OCI-LY7 (cell line): ENCODE measurements at regions not wholly inside any gene's neighbourhood (a gene's known extent, or its start where the extent isn't known, plus 50 kb on each side); places are given as distances from the start of the nearest gene placed in this dataset.
A peak's percentile ranks its signal among the peaks of the same experiment; 100 is the strongest.

Source experiments
- BruUV-seq: library from RNA; stranded (reverse); fragments of 400-500 nt; replicated peaks from 2 replicates; lab custom pipeline; 2021; lab: Mats Ljungman, UMichigan
- CTCF ChIA-PET: fragments of 300-600 bp; sonication (Branson Sonifier 250); formaldehyde crosslinking; loops from one replicate; lab custom pipeline; 2022; ENCODE audit warnings: antibody characterized with exemption; ENCODE audit not compliant: unreplicated experiment; lab: Charles Lee
- POLR2A ChIA-PET: fragments of 300-600 bp; sonication (Branson Sonifier 250); formaldehyde crosslinking; loops from one replicate; lab custom pipeline; 2022; ENCODE audit warnings: antibody characterized with exemption; lab: Charles Lee
- DNase-seq: peaks from one replicate; pipeline ENCODE4 v3.0.0-alpha.2; 2015; ENCODE audit warnings: low spot score
- H2AFZ ChIP-seq: fragments of 200-600 bp; sonication (generic), shearing (Covaris generic); 2 replicates; pipeline ENCODE4 v1.6.1; 2014; ENCODE audit warnings: mild to moderate bottlenecking, antibody characterized with exemption, low read length, moderate library complexity
- H3K27ac ChIP-seq: fragments of 200-600 bp; sonication (generic); 2 replicates; pipeline ENCODE4 v1.5.1; 2014; ENCODE audit warnings: mixed run types, low read depth, mild to moderate bottlenecking, moderate library complexity, low read length, inconsistent platforms; ENCODE audit not compliant: poor library complexity, severe bottlenecking
- H3K36me3 ChIP-seq: fragments of 200-600 bp; sonication (generic); 2 replicates; pipeline ENCODE4 v1.6.1; 2014; ENCODE audit warnings: mild to moderate bottlenecking, antibody characterized with exemption, low read length, moderate library complexity, mixed read lengths; ENCODE audit not compliant: insufficient read depth
- H3K4me1 ChIP-seq: fragments of 200-600 bp; sonication (generic); 2 replicates; pipeline ENCODE4 v1.5.1; 2014; ENCODE audit warnings: mild to moderate bottlenecking, low read length; ENCODE audit not compliant: insufficient read depth, poor library complexity, severe bottlenecking
- H3K4me2 ChIP-seq: fragments of 200-600 bp; sonication (generic); 2 replicates; pipeline ENCODE4 v1.6.1; 2014; ENCODE audit warnings: mild to moderate bottlenecking, low read length
- H3K4me3 ChIP-seq: fragments of 200-600 bp; sonication (generic); 2 replicates; pipeline ENCODE4 v1.5.1; 2014; ENCODE audit warnings: mild to moderate bottlenecking, low read depth, low read length; ENCODE audit not compliant: poor library complexity, severe bottlenecking
- H3K79me2 ChIP-seq: fragments of 200-600 bp; sonication (generic); 2 replicates; pipeline ENCODE4 v1.6.1; 2016; ENCODE audit warnings: low read depth, mild to moderate bottlenecking, low read length, moderate library complexity, mixed read lengths; ENCODE audit not compliant: insufficient read depth
- H3K9me2 ChIP-seq: fragments of 200-600 bp; sonication (generic); 2 replicates; pipeline ENCODE4 v1.6.1; 2016; ENCODE audit warnings: mild to moderate bottlenecking, low read length, mixed read lengths; ENCODE audit not compliant: insufficient read depth
- H3K9me3 ChIP-seq: fragments of 200-600 bp; sonication (generic); 2 replicates; pipeline ENCODE4 v1.6.1; 2014; ENCODE audit warnings: mild to moderate bottlenecking, mixed run types, low read length, mixed read lengths
- H4K20me1 ChIP-seq: fragments of 200-600 bp; sonication (generic); 2 replicates; pipeline ENCODE4 v1.6.1; 2014; ENCODE audit warnings: mild to moderate bottlenecking, antibody characterized with exemption, low read length, moderate library complexity, mixed read lengths; ENCODE audit not compliant: insufficient read depth
- EZH2phosphoT487 ChIP-seq: fragments of 200-600 bp; sonication (generic); IDR thresholded peaks from 2 replicates; pipeline ENCODE4 v1.6.1; 2018; ENCODE audit warnings: low read depth, borderline replicate concordance, mild to moderate bottlenecking, mixed run types, antibody characterized with exemption, low read length, moderate library complexity, mixed read lengths
- intact Hi-C: fragments of 100-400 bp; cut with micrococcal nuclease; formaldehyde crosslinking; loops from one replicate; pipeline ENCODE4 v1.10.0; 2022; ENCODE audit not compliant: unreplicated experiment
- TF ChIP-seq, protein P1 (sequence below): fragments of 200-600 bp; sonication (generic); conservative IDR thresholded peaks from 2 replicates; pipeline ENCODE4 v1.5.1; 2014; ENCODE audit warnings: mild to moderate bottlenecking, antibody characterized with exemption, low read length, moderate library complexity, mixed read lengths

DNA sequence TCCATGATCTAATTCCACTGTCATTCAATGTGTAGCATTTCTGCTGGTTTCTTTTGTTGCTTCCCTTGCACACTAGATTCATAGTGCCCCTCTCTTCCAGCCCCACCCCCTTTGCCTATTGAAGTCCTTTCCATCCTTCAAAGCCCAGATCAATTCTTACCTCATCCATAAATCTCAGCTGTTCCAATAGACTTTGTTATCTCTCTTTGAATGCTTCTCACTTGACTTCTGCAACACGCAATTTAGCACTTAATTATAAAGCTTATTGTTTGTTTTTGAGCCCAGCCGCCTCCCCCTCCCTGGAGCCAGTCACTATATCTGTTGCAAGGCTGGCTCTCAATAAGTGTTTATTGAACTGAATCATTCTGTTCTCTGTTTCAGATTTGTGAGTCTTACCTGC, 174.6 kb upstream of the TBL1XR1 start:
- Histone ChIP-seq H3K4me3 (no peak overlapping the region), H3K36me3 (no peaks in the 10 kb centered on the region), H3K4me2 (no peak overlapping the region), H4K20me1 (no peaks in the 10 kb centered on the region), H3K79me2 (no peaks in the 10 kb centered on the region), H3K27ac (no peak overlapping the region), H2AFZ (no peak overlapping the region), H3K4me1 (peaks cover 10% of the 10 kb centered on the region), H3K9me2 (no peaks in the 10 kb centered on the region), H3K9me3 (no peaks in the 10 kb centered on the region)
- TF ChIP-seq, protein P1, sequence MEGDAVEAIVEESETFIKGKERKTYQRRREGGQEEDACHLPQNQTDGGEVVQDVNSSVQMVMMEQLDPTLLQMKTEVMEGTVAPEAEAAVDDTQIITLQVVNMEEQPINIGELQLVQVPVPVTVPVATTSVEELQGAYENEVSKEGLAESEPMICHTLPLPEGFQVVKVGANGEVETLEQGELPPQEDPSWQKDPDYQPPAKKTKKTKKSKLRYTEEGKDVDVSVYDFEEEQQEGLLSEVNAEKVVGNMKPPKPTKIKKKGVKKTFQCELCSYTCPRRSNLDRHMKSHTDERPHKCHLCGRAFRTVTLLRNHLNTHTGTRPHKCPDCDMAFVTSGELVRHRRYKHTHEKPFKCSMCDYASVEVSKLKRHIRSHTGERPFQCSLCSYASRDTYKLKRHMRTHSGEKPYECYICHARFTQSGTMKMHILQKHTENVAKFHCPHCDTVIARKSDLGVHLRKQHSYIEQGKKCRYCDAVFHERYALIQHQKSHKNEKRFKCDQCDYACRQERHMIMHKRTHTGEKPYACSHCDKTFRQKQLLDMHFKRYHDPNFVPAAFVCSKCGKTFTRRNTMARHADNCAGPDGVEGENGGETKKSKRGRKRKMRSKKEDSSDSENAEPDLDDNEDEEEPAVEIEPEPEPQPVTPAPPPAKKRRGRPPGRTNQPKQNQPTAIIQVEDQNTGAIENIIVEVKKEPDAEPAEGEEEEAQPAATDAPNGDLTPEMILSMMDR: no peak
- TF ChIP-seq EZH2phosphoT487: no peak
- ChIA-PET POLR2A (interaction anchor here (0.5 to 1.5 kb wide), 4 partner anchors 9 to 12 kb away, joined by 3 to 7 read pairs (median 5); no protein-coding TSS in a partner anchor), CTCF (no interaction called here)
- no TSS peak for BruUV-seq
- DNase-seq: no peak
- intact Hi-C loops: loop anchor here (10.0 kb wide), 1 partner anchor 403 kb away; no protein-coding TSS in a partner anchor

DNA sequence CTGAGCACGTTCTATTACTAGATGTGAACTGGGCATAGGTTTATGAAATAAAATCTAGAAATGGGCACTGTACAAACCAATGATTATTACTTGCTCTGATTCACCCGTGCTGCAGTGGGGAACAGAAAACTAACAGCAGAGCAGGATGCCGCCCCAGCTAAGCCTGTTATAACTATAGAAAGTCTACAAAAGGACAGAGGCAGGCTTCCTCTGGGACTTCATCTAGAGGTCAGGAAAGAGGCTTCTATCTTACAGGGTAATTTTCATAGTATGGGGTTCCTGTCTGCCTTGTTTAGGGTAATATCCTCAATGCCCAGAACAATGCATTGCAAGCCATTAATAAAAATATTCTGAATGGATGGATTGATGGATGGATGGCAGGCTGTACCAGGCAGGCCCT, 177.0 kb upstream of the TBL1XR1 start:
- no peak for DNase-seq
- BruUV-seq: no TSS peak
- intact Hi-C loops: loop anchor here (10.0 kb wide), 1 partner anchor 400 kb away; no protein-coding TSS in a partner anchor
- no peak overlapping the region for H3K27ac ChIP-seq
- H3K4me3 ChIP-seq: no peak overlapping the region
- H3K9me2 ChIP-seq: no peaks in the 10 kb centered on the region
- POLR2A ChIA-PET: interaction anchor here (0.6 to 1.4 kb wide), 2 partner anchors 12 to 28 kb away, joined by 3 to 4 read pairs; no protein-coding TSS in a partner anchor
- no peaks in the 10 kb centered on the region for H3K9me3 ChIP-seq
- CTCF ChIA-PET: no interaction called here
- peaks cover 10% of the 10 kb centered on the region for H3K4me1 ChIP-seq
- TF ChIP-seq, protein P1: no peak
- TF ChIP-seq EZH2phosphoT487: no peak
- peak overlapping the region; percentile 34 for H3K4me2 ChIP-seq
- H3K36me3 ChIP-seq: no peaks in the 10 kb centered on the region
- no peaks in the 10 kb centered on the region for H4K20me1 ChIP-seq
- H2AFZ ChIP-seq: peak overlapping the region; percentile 15; the same call in 1 of the 2 replicates
- no peaks in the 10 kb centered on the region for H3K79me2 ChIP-seq

DNA sequence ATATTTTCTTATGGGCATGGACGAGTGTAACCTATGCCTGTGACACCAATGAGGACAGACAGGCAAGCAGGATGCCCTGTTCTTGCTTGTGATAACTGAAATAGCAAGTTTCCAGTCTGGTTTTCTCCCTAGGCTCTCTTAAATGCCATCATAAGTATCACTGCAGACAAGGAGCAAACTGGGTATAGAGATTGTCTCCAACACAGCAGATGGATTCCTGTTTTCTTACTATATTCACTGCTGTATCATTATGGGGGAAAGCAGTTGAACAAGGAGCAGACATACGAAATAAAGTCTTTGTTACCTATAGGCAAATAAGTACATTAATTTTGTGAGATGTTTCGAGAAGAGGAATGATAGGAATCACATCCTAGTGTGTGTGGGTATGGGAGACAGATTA, 178.0 kb upstream of the TBL1XR1 start:
- ChIA-PET CTCF (no interaction called here), POLR2A (interaction anchor here (1.3 to 1.4 kb wide), 2 partner anchors 11 to 28 kb away, joined by 4 to 6 read pairs; no protein-coding TSS in a partner anchor)
- H4K20me1 ChIP-seq: no peaks in the 10 kb centered on the region
- no TSS peak for BruUV-seq
- no peaks in the 10 kb centered on the region for H3K36me3 ChIP-seq
- no peak overlapping the region for H2AFZ ChIP-seq
- H3K9me3 ChIP-seq: no peaks in the 10 kb centered on the region
- no peak for DNase-seq
- H3K9me2 ChIP-seq: no peaks in the 10 kb centered on the region
- intact Hi-C loops: loop anchor here (10.0 kb wide), 1 partner anchor 399 kb away; no protein-coding TSS in a partner anchor
- no peaks in the 10 kb centered on the region for H3K79me2 ChIP-seq
- no peak for TF ChIP-seq EZH2phosphoT487
- TF ChIP-seq, protein P1: no peak
- no peak overlapping the region for H3K27ac ChIP-seq
- H3K4me2 ChIP-seq: no peak overlapping the region
- peaks cover 10% of the 10 kb centered on the region for H3K4me1 ChIP-seq
- no peak overlapping the region for H3K4me3 ChIP-seq
